ENCODE measurements at regions not wholly inside any gene's neighbourhood (a gene's known extent, or its start where the extent isn't known, plus 50 kb on each side); places are given as distances from the start of the nearest gene placed in this dataset.

- TF ChIP-seq, protein P1, sequence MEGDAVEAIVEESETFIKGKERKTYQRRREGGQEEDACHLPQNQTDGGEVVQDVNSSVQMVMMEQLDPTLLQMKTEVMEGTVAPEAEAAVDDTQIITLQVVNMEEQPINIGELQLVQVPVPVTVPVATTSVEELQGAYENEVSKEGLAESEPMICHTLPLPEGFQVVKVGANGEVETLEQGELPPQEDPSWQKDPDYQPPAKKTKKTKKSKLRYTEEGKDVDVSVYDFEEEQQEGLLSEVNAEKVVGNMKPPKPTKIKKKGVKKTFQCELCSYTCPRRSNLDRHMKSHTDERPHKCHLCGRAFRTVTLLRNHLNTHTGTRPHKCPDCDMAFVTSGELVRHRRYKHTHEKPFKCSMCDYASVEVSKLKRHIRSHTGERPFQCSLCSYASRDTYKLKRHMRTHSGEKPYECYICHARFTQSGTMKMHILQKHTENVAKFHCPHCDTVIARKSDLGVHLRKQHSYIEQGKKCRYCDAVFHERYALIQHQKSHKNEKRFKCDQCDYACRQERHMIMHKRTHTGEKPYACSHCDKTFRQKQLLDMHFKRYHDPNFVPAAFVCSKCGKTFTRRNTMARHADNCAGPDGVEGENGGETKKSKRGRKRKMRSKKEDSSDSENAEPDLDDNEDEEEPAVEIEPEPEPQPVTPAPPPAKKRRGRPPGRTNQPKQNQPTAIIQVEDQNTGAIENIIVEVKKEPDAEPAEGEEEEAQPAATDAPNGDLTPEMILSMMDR (IDR thresholded peaks at IDR 0.05), result no peak
- TF ChIP-seq GRHL2 (CRISPR knock-in tag; IDR thresholded peaks at IDR 0.05; ENCODE audit: insufficient replicate concordance, severe bottlenecking) (no peak), ARID4B (CRISPR knock-in tag; IDR thresholded peaks at IDR 0.05; ENCODE audit: borderline replicate concordance) (no peak), SOX15 (CRISPR knock-in tag; IDR thresholded peaks at IDR 0.05) (no peak), NFE2L1 (CRISPR knock-in tag; IDR thresholded peaks at IDR 0.05) (no peak), CREM (CRISPR knock-in tag; IDR thresholded peaks at IDR 0.05) (no peak), ZNF423 (CRISPR knock-in tag; IDR thresholded peaks at IDR 0.05) (no peak), FOXJ3 (CRISPR knock-in tag; IDR thresholded peaks at IDR 0.05; ENCODE audit: borderline replicate concordance) (no peak)
- TF ChIP-seq, protein P2, sequence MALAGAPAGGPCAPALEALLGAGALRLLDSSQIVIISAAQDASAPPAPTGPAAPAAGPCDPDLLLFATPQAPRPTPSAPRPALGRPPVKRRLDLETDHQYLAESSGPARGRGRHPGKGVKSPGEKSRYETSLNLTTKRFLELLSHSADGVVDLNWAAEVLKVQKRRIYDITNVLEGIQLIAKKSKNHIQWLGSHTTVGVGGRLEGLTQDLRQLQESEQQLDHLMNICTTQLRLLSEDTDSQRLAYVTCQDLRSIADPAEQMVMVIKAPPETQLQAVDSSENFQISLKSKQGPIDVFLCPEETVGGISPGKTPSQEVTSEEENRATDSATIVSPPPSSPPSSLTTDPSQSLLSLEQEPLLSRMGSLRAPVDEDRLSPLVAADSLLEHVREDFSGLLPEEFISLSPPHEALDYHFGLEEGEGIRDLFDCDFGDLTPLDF (CRISPR knock-in tag; IDR thresholded peaks at IDR 0.05), result no peak
- TF ChIP-seq, protein P3, sequence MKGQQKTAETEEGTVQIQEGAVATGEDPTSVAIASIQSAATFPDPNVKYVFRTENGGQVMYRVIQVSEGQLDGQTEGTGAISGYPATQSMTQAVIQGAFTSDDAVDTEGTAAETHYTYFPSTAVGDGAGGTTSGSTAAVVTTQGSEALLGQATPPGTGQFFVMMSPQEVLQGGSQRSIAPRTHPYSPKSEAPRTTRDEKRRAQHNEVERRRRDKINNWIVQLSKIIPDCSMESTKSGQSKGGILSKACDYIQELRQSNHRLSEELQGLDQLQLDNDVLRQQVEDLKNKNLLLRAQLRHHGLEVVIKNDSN (CRISPR knock-in tag; IDR thresholded peaks at IDR 0.05), result no peak
Measured at GRCh38 chr13:111486801-111487200, 166.4 kb downstream of the TEX29 start (continued).

- peaks cover 26% of the 10 kb centered on the region for H3K36me3 Mint-ChIP-seq
- no peaks in the 10 kb centered on the region for H3K27me3 Mint-ChIP-seq (ENCODE audit: low read depth)
- TF ChIP-seq TCF7 (CRISPR knock-in tag; IDR thresholded peaks at IDR 0.05; ENCODE audit: low read depth), result no peak
- no peak for TF ChIP-seq MLX (CRISPR knock-in tag; IDR thresholded peaks at IDR 0.05)
- H3K27ac Mint-ChIP-seq, result no peak overlapping the region
- POLR2A ChIA-PET, result no interaction called here
- DNase-seq (ENCODE audit: low spot score) (no peak), ATAC-seq (no peak)
- no peaks in the 10 kb centered on the region for H3K4me1 Mint-ChIP-seq
- H3K4me3 Mint-ChIP-seq, result no peak overlapping the region
- CTCF ChIA-PET, result interaction anchor here (1.5 to 1.8 kb wide), 2 partner anchors 12 to 16 kb away, joined by 4 to 5 read pairs; no protein-coding TSS in a partner anchor
- H3K9me3 Mint-ChIP-seq, result peaks cover 35% of the 10 kb centered on the region
Measured at GRCh38 chr13:111488486-111489132, 168.2 kb downstream of the TEX29 start.

GRCh38 chr13:111489301-111489700, 168.9 kb downstream of the TEX29 start:
- no peak for ATAC-seq
- Mint-ChIP-seq H3K27me3 (ENCODE audit: low read depth) (no peaks in the 10 kb centered on the region), H3K9me3 (peaks cover 32% of the 10 kb centered on the region), H3K36me3 (peaks cover 26% of the 10 kb centered on the region), H3K27ac (no peak overlapping the region), H3K4me3 (no peak overlapping the region), H3K4me1 (no peaks in the 10 kb centered on the region)
- no peak for TF ChIP-seq ZNF671 (CRISPR knock-in tag; IDR thresholded peaks at IDR 0.05)
- TF ChIP-seq NR1H2 (CRISPR knock-in tag; IDR thresholded peaks at IDR 0.05), result no peak
- no peak for TF ChIP-seq PRRX2 (CRISPR knock-in tag; IDR thresholded peaks at IDR 0.05)
- DNase-seq (ENCODE audit: low spot score), result no peak
- ChIA-PET CTCF (interaction anchor here (0.7 to 1.8 kb wide), 4 partner anchors 13 to 82 kb away, joined by 3 to 5 read pairs (median 4); no protein-coding TSS in a partner anchor), POLR2A (no interaction called here)

Data from WTC11 (cell line).